ENCODE measurements at regions not wholly inside any gene's neighbourhood (a gene's known extent, or its start where the extent isn't known, plus 50 kb on each side); places are given as distances from the start of the nearest gene placed in this dataset.

DNA sequence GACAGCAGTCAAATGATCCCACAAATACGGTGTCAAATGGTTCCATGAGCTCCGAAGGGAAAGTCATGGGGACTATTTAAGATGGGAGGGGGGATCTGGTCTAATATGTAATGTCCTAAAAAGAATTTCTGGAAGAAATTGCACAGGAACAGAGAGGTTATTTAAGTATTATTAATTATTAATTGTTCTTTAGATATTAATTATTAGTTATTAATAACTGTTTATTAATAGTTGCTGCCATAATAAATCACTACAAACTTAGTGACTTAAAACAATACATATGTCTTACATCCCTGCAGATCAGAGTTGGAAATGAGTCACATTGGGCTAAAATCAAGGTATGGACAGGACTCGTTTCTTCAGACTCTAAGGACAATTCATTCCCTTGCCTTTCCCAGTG, 588.2 kb upstream of the NR2F2 start:
- no peak for TF ChIP-seq POLR2A (IDR thresholded peaks at IDR 0.05)
- TF ChIP-seq, protein P1, sequence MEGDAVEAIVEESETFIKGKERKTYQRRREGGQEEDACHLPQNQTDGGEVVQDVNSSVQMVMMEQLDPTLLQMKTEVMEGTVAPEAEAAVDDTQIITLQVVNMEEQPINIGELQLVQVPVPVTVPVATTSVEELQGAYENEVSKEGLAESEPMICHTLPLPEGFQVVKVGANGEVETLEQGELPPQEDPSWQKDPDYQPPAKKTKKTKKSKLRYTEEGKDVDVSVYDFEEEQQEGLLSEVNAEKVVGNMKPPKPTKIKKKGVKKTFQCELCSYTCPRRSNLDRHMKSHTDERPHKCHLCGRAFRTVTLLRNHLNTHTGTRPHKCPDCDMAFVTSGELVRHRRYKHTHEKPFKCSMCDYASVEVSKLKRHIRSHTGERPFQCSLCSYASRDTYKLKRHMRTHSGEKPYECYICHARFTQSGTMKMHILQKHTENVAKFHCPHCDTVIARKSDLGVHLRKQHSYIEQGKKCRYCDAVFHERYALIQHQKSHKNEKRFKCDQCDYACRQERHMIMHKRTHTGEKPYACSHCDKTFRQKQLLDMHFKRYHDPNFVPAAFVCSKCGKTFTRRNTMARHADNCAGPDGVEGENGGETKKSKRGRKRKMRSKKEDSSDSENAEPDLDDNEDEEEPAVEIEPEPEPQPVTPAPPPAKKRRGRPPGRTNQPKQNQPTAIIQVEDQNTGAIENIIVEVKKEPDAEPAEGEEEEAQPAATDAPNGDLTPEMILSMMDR (IDR thresholded peaks at IDR 0.05): no peak
- no peaks in the 10 kb centered on the region for H3K4me1 ChIP-seq
- H3K27me3 ChIP-seq: no peaks in the 10 kb centered on the region
- no peaks in the 10 kb centered on the region for H3K9me3 ChIP-seq
- no peaks in the 10 kb centered on the region for H3K36me3 ChIP-seq
- no peak for DNase-seq
- H3K27ac ChIP-seq: no peak overlapping the region
- H3K4me3 ChIP-seq: no peak overlapping the region
- intact Hi-C loops (cut with DNase I; ENCODE audit: low total_unique reads): no loop called here

DNA sequence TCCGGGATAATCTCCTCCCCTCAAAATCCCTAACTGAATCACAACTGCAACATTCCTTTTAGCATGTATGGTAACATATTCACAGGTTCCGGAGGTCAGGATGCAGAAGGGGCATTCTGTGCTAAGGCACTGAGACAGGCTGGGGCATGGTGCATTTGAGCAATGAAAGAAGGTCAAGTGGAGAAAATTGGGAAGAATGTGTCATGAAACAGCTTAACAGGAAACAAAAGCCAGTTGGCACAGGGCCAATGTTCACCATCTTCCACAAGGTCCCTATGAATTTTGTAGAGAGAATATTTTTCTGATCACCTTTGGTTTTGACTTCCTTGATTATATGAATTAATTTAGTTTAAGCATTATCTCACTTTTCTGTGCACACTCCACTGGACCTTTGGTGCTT, 587.7 kb upstream of the NR2F2 start:
- intact Hi-C loops (cut with DNase I; ENCODE audit: low total_unique reads): no loop called here
- no peak overlapping the region for H3K4me3 ChIP-seq
- DNase-seq: no peak
- H3K27me3 ChIP-seq: no peaks in the 10 kb centered on the region
- TF ChIP-seq, protein P1 (IDR thresholded peaks at IDR 0.05): no peak
- TF ChIP-seq POLR2A (IDR thresholded peaks at IDR 0.05): no peak
- no peaks in the 10 kb centered on the region for H3K4me1 ChIP-seq
- H3K27ac ChIP-seq: no peak overlapping the region
- no peaks in the 10 kb centered on the region for H3K9me3 ChIP-seq
- H3K36me3 ChIP-seq: no peaks in the 10 kb centered on the region

DNA sequence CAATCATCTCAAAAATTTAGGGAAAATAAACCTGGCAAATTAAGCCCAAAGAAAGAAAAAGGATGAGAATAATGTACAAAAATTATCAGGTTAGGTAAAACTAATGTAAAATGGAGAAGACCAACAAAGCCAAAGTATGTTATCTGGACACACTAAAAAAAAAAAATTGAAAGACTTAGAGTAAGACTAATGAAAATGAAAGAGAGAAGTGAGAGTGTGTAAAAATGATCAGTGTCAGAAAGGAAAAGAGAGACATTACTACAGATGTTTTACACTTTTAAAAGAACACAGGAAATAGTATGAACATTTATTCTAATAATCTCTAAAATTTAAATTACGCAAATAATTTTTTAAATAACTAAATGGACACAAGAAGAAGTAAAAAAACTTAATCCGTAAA, 573.3 kb upstream of the NR2F2 start:
- intact Hi-C loops (cut with DNase I; ENCODE audit: low total_unique reads): no loop called here
- no peak for TF ChIP-seq POLR2A (IDR thresholded peaks at IDR 0.05)
- TF ChIP-seq, protein P1 (IDR thresholded peaks at IDR 0.05): no peak
- Histone ChIP-seq H3K9me3 (no peaks in the 10 kb centered on the region), H3K27me3 (no peaks in the 10 kb centered on the region), H3K27ac (no peak overlapping the region), H3K4me1 (no peaks in the 10 kb centered on the region), H3K4me3 (no peak overlapping the region), H3K36me3 (no peaks in the 10 kb centered on the region)
- DNase-seq: no peak

DNA sequence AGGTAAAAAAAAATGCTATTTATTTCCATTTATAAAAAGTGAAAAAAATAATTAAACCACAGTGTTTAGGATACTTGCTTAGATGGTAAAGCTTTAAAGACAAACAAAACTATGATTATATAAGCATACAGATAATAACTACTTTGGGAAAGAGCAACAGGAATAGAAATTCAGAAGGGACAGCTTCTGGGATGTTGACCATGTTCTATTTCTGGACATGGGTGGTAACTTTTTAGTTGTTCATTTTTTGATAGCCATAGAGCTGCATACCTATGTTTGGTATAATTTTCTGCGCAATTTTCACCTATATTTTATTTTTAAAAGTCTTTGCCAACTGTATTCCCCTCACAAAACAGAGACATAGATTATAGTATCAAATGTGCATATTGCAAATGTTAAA, 572.0 kb upstream of the NR2F2 start:
- Histone ChIP-seq H3K9me3 (no peaks in the 10 kb centered on the region), H3K36me3 (no peaks in the 10 kb centered on the region), H3K4me1 (no peaks in the 10 kb centered on the region), H3K4me3 (no peak overlapping the region), H3K27ac (no peak overlapping the region), H3K27me3 (no peaks in the 10 kb centered on the region)
- intact Hi-C loops (cut with DNase I; ENCODE audit: low total_unique reads): no loop called here
- TF ChIP-seq POLR2A (IDR thresholded peaks at IDR 0.05): no peak
- TF ChIP-seq, protein P1 (IDR thresholded peaks at IDR 0.05): no peak
- no peak for DNase-seq

DNA sequence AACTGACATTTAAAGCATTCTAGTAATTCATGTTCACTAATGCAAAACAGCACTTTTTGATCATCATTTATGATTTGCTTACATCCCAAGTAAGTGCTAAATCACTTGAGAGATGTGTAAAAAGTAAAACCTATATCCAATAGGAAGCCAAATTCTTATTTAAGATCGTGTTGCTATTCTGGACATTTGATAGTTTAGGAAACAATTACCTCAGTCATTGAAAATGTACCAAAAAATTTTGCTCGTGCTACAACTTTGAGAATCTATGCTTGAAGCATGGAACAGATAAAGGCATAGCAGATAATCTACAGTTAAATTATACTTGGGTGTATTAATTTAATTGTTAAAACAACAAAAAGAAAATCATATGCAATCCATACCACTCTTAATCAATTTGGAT, 571.6 kb upstream of the NR2F2 start:
- Histone ChIP-seq H3K4me1 (no peaks in the 10 kb centered on the region), H3K27me3 (no peaks in the 10 kb centered on the region), H3K9me3 (no peaks in the 10 kb centered on the region), H3K4me3 (no peak overlapping the region), H3K27ac (no peak overlapping the region), H3K36me3 (no peaks in the 10 kb centered on the region)
- no peak for TF ChIP-seq POLR2A (IDR thresholded peaks at IDR 0.05)
- TF ChIP-seq, protein P1 (IDR thresholded peaks at IDR 0.05): no peak
- no peak for DNase-seq
- intact Hi-C loops (cut with DNase I; ENCODE audit: low total_unique reads): no loop called here

All from uterus (tissue), 3 donors.